HG03039 (cell line): ENCODE measurements at regions not wholly inside any gene's neighbourhood (a gene's known extent, or its start where the extent isn't known, plus 50 kb on each side); places are given as distances from the start of the nearest gene placed in this dataset.

Experiments used
- ATAC-seq: cut with Tn5 transposase; IDR thresholded peaks from one replicate; pipeline ENCODE4 v1.9.1; 2021; ENCODE audit warnings: mild to moderate bottlenecking, moderate library complexity; ENCODE audit not compliant: unreplicated experiment

DNA sequence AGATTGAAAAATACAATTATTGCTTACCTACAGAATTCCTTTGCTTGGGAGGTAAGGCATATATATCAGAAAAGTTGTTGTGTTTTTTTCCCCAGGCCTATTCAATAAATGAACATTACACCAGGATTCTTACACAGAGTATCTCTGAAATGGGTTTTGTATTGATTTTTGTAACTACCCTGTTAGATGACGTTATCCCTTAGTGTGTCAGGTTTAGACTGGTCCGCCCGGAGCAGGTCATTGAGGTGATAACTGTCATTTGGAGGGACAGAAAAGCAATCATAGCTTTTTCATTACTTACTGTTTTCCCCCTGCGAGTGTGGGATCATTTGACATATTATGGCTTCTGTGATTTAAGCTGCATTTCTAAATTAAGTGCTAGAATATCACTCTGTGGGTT is 715.2 kb upstream of the ADAMTS16 start:
- no peak for ATAC-seq

DNA sequence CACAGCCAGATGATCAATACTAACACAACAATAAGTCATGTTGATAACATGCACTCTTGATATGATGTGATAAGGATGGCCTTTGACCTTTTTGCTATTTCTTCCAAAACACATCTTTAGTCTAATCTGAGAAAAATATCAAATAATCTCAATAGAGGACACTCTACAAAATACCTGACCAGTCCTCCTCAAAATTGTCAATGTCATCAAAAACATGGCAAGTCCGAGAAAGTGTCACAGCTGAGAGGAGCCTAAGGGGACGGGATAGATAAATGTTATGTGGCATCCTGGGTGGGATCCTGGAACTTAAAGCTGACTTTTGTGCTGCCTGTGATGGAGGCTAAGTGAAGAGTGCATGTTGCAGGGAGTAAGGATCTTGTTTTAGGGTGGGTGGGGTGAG is 699.6 kb upstream of the ADAMTS16 start:
- ATAC-seq, result no peak

DNA sequence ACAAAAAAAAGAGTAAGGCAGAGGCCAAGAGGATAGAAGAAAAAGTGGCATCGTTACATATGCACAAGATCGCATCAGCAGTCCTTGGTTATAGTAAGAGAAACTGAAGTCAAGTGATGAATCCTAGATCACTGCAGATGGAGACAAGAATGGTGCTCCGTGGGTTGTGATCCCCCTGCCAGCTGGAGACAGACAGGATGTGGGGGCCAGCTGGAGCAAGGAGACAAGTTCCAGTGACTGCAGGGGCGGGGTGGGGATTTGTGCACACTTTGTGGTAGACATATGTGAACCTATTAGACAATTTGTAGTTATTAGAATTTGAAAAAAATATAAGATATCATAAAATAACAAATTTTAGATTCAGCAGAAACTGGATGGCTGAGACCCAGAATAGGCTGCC is 697.9 kb upstream of the ADAMTS16 start:
- no peak for ATAC-seq

DNA sequence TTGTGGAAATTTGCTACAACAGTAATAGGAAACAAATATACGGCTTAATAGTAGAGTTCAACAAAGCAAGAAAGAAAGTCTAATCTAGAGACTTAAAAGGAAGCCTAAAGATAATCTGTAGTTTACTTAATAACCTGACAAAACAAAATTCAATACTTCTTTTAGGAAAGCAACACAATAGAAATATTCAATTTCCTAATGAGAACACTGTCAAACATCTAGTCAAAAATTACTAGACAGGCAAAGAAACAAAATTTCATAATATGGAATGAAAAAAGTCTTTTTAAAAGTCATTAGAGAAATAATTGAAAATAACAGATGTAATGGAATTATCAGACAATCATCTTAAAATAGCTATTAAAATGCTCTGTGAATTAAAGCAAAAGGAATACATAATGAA is 692.5 kb upstream of the ADAMTS16 start:
- no peak for ATAC-seq

DNA sequence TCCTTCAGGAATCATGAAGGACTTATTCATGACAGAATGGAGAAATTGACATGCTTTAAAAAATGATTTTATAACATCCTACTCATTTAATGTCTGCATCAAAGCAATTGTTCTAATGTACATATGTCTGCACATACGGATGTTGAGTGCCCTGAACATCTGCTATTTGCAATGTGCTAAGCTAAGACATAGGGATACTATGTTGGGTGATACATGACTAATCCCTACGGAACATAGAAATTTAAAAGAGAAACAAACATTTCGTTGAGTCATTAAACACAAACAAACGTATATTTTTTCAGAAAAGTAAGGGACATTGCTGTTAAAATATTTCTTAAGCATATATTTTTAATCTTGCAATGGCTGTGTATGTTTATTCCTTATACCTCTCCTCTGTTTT is 686.5 kb upstream of the ADAMTS16 start:
- ATAC-seq, result no peak

DNA sequence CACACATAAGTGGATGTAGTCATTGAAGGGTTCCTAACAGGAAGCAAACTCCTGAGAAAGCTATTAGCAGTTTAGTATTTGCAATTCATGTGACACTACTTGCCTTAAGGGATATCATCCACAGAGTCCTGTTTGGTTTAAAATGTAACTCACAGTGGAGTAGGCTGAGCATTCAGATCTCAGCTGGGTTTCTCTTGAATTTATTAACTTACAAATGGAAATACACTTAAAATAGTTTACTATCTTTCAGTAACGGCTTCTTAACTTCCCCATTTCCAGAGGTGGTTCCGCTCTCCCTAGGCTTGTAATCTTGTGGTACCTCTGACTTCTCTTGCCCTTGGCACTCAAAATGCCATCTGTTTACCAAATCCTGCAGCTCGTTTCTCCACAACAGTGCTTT is 660.7 kb upstream of the ADAMTS16 start:
- no peak for ATAC-seq

DNA sequence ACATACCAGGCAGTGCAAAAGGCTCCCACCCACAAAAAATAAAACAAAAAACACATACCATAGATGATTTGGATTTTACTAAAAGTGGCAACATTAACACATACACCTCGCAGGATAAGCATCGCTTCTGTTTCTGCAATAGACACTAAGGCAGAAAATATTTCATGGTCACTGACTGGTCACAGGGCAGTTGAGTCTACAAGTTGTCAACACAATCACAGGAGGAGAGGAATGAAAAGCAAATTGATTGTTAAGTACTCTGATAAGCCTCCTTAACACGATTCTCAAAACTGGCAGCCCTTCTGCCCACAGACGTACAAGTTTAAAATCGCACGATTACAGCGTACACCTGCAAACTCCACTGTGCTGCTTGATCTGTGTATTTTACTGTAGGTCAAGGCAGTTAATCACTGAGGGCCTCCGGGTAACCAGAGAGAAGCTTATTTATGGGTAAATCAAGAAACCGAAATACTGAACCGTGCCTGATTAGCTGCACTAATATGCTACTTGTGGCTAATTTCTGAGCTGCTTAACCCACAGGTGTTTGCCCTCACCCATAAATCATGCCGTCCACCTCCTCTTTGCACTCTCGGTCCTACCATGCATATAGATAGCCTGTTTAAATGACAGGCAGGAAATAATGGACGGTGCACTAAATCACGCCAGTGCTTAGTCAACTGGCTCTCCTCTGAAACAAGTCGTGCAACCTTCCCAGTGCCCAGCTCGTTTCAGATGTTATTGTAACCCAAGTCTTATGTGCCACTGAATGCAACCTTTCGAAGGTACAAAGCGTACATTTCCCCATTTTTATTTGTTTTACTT is 659.4 kb upstream of the ADAMTS16 start:
- ATAC-seq, result no peak

DNA sequence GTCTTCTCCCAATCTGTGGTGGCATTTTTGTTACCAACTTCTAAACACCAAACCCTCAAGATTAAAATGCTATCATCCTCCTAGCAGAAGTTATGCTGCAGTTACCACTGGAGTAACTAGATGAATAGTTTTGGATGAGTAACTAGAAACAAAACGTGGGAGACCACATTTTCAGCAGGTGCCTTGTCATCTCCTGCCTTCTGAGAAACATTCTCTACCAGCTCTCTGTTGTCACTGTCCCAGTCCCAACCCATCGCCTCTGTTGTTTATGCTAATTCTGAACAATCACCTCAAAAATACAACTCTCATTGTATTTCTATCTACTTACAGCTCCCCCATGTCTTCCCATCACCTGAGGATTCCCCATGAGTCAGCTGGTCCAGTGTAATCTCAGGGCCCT is 652.5 kb upstream of the ADAMTS16 start:
- no peak for ATAC-seq

DNA sequence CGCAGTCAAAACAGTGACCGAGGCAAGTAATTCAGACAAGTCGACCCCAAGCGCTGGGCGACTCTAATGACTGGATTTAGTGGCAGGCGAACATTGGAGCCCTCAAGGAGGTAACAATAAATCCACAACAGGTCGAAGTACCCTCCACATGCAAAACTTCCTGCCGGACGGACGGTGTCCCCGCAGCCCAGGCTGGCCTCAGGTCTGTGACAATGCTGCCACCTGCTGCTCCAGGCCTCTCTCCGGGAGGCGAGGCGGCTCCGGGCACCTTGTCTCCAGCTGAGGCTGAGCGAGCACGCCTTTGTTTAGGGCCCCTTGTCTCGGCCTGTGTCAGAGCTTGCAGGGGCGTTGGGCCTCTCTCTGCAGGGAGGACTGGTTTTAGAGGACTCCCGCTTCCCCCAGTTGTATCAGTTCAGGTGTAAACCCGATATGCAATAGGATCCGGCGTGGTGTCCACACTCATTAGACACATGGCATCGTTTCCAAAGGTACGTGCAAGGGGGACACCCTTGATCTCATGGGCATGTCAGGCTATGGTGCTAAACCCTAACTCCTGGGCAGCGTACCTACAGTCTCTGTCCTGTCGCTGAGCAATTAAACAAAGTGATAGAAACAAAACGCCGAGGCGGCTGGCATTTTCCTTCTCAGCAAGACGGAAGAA is 628.0 kb upstream of the ADAMTS16 start:
- ATAC-seq, result no peak

DNA sequence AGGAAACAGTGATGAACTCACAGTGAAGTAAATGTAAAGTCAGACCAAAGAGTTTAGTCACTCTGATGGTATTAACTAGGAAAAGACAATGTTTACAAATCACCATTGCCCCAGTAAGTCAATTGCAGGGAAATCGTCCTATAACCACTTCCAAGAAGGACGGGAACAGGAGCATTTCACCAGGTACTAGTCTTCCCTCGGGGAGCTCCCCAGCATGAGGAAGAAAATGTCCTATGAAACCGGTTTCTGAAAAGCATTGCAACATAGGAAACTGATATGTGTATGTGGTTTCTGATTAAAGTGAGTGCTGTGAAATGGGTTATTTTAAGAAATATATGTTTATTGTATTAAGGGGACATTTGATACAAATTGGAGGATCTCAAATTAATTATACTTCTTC is 626.7 kb upstream of the ADAMTS16 start:
- ATAC-seq, result no peak

DNA sequence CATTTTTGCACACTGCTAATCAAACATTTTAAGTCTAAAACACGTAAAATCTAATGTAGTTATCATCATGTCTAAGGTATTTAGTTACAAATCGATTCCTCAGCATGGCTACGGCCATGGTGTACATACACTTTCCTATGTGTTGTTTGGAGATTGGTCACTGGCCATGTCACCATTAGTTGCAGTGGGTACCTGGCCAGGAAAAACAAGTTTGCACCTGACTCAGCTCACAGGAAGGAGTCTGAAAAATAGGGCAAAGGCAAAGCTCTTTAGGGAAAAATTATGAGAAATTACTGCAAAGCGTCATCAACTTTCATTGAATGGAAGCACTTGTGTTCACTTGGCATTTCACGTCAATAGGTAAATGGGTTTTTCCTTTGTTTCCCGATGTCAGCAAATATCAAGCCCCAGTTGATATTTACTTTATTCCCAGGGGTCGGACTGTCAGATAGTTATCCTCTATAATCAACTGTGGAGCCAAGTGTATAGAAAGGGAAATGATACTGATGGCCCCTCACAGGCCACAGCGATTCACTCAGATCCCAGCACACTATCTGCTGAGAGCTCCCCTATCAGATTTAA is 626.0 kb upstream of the ADAMTS16 start:
- no peak for ATAC-seq

DNA sequence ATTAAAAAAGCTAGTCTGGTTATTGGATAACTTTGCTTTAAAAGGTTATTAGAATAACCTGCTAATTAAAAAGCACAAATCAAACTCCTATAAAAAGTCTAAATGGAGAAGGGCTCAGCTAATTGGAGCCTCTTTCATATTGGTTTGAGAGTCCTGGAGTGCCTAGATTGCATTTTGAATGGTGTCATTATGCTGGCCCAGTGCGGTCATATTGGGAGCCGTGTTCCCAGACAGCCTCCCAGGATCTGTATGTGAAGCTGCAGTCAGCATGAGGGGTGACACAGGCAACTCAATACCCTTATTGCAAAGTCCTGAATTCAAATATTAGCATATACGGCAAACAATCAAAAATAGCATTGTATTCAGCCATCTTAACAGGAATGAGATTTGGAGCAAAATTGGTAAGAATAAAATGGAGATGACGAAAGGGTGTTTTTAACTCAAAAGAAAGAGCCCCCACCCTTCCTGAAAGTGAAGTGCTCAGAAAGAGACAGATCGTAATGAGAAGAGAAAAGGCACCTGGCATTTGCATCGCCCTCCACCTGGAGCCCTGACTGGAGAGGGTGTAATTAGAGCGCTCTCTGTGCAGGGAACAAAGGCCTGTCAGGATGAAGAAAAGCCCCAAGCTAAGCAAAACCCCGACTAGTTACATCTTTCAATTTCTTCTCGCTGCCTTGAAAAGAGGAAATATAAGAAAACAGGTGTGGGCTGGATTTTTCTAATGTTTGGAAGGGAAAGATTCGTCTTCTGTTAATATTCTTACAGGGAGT is 621.0 kb upstream of the ADAMTS16 start:
- ATAC-seq, result no peak

DNA sequence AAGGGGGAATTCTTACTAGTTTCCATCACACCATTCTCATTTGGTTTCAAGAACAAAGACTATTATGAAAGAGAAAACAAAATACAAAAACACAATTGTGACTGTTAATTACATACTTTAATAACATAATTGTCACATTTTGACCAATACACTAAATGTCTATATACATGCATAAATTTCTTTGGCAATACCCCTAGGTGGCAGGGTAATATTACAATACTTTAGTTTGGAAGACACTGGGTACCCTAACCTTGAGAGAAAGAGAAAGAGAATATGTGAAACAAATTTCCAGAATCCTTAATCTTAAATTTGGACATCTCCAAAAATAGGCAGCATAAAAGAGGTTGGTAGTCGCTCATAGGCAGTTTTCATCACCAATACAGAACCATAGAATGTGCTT is 619.6 kb upstream of the ADAMTS16 start:
- ATAC-seq, result no peak

DNA sequence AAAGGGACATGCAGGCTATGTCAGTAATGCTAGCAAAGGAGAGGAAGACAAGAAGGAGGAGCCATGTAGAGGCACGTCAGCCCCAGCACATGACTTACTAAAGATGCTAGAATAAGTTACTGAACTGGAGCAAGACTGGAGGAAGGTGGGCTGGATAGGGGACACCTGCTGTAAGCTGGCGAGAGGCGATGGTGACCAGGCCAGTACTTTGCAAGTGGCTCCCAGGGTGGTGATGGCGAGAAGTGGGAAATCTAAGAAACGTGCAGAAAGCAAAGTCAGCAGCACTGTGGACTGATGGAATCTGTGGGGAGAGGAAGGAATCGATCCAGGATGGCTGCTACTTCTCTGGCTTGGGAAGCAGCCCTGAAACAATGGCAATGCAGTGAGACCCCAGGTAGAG is 617.1 kb upstream of the ADAMTS16 start:
- no peak for ATAC-seq

DNA sequence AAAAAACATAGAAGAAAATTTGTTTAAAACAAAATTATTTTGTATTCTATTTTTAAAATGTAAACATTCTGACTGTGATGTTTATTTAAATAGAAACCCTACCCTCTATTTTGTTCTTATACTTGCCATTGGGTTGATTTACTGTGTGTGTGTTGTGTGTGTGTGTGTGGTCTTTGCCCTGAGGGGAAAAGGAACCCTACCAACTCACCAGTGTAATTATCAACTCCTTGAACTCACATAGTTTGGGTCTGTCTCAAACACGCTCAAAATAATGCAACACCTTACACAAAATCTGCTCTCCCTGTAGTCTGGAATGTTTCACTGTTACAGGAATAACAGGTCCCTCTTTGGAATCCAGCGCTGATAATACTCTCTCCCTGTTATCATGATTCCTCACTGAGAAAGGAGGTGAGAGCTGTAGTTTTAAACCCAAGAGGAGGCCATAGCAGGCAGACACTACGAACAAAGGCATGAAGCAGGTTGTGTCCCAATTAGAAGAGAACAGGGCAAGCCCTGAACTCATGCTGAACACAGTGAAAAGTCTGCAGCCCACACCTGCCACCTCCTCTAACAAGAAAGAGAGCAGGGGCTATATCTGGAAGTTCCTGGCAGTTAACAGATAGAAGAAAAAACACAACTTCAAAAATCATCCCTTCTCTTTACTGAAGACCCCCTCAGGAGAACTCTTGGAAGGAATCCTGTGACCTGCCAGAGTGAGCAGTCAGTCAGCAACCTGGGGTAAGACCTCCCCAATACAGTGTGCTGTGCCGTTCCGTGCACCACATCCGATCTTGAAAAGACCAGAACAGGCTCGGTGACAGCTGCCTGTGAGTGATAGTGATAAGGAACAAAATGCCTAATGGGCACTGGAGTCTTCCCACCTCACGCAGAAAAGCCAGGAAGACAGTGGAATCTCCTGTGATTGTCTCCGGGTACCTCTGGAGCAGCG is 608.1 kb upstream of the ADAMTS16 start:
- no peak for ATAC-seq

DNA sequence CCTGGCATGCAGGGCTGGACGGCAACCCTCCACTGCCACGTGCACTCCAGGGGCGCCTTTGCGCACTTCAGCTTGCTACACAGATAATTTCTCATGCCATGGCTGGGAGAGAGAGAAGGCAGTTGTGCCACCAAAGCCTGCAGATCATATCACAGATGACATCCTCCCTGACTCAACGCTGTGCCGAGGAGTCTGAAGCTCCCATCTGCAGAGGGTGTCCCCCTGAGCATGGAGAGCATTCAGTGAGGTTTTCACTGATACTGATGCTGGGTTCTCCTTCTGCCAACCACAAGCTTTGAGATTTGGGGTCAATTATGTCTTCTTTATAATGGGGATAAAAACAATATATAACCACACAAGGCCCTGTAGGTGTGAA is 607.4 kb upstream of the ADAMTS16 start:
- no peak for ATAC-seq

DNA sequence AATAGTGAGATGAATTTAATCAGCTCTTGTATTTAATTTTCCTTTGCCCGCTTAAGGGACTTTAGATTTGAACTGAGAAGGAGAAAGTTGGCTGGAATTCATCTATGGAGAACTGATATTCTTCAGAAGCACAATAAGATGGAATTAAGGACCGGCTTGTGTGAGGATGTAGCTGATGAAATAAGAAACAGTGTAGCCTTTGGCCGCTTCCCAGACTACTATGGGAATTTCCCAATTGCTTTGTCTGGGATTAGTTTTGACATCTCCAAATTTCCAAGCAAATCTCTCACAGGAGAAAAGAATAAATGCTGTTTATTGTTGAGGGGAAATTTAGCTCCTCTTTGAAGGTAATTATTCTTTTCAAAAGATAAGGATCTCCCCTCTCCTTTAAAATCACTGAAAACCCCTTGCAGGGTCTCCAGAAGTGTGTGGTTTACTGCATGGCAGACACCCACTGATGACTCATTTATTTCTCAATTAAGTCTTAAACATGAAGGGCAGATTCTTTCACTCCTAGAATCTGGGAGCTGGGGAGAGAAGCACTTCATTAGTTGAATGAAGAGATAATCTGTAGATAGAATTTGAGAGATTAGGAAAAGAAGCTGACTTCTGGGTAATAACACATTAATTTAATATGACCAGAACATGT is 606.5 kb upstream of the ADAMTS16 start:
- ATAC-seq, result no peak

DNA sequence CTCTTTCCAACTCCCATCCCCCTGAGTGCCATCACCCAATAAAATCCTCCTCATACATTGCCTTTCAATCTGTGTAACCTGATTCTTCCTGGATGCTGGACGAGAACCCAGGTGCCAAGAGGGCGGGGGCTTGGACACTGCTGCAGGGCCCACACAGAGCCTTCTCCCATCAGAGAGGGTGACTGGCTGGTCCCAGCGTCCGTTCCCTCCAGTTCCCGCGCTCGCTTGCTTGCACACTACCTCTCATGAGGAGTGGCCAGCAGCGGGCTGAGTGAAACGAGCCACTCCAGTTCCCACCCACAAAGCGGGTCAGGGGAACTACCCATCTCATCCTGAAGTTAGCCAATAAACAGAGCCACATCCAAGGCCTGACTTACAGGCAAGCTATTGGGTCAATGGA is 602.6 kb upstream of the ADAMTS16 start:
- no peak for ATAC-seq

DNA sequence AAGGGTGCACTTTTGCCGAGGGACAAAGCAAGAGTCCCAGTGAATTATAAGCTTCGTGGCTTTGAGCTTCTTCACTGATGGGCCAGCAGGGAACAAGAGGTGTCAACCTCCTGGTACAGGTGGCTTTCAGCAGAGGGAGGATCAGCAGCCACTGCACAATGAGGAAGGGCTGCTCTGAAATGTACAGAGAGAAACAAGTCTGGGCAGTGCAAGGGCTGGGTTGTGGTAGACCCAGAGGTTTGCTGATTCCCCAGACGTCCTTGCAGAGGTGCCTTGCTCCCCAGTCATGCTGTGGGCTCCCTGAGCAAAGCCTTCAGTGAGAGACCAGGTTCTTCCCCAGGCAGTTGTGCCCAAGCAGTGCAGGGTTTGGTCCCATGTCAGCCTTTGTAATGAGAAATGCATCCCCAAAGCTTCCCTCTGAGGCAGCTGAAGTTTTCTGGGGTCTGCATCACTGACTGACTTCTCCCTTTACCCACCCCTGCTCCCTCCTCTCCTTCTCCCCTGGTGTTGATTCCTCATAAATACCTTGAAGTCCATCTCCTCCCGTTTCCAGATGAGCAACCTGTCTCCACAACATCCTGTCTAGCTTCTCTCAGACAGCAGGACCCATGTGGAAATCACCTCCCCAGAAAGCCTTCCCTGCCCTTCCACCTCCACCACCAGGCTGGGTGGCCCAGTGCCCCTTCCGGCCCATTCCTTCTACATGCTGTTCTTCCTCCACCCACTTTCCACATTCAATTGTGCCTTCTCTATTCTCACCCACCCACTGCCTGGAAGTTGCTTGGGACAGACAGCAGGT is 599.6 kb upstream of the ADAMTS16 start:
- no peak for ATAC-seq
